RWPE2 (cell line): ENCODE measurements at regions not wholly inside any gene's neighbourhood (a gene's known extent, or its start where the extent isn't known, plus 50 kb on each side); places are given as distances from the start of the nearest gene placed in this dataset.
"Not testable (repeated sequence)": the region's sequence is repeated elsewhere in the genome, so short reads cannot be mapped to it uniquely, and the experiment has no call there.

Experiments
- ATAC-seq: fragments of 200-7000 bp; cut with Tn5 transposase; 3 replicates; pipeline ENCODE4 v1.9.1; 2021; ENCODE audit warnings: low read depth
- DNase-seq: peaks from one replicate; pipeline ENCODE4 v3.0.0-alpha.2; 2020; ENCODE audit warnings: low spot score
- H3K27ac ChIP-seq: fragments of 450-650 bp; 2 replicates; pipeline ENCODE4 v1.5.1; 2017; ENCODE audit warnings: mild to moderate bottlenecking; ENCODE audit not compliant: poor library complexity, severe bottlenecking
- H3K27me3 ChIP-seq: fragments of 250-450 bp; sonication (Bioruptor Pico); 2 replicates; pipeline ENCODE4 v1.5.1; 2021; ENCODE audit warnings: mild to moderate bottlenecking, moderate library complexity; ENCODE audit not compliant: insufficient read depth, poor library complexity, severe bottlenecking
- H3K36me3 ChIP-seq: fragments of 250-450 bp; sonication (Bioruptor Pico); 2 replicates; pipeline ENCODE4 v1.5.1; 2020; ENCODE audit warnings: low read depth, mild to moderate bottlenecking, moderate library complexity
- H3K4me1 ChIP-seq: fragments of 250-450 bp; sonication (Bioruptor Pico); 2 replicates; pipeline ENCODE4 v1.5.1; 2021; ENCODE audit warnings: mild to moderate bottlenecking, moderate library complexity; ENCODE audit not compliant: insufficient read depth, poor library complexity, severe bottlenecking
- H3K4me3 ChIP-seq: fragments of 250-450 bp; sonication (Bioruptor Pico); 2 replicates; pipeline ENCODE4 v1.5.1; 2021; ENCODE audit warnings: mild to moderate bottlenecking, moderate library complexity; ENCODE audit not compliant: severe bottlenecking
- H3K9me3 ChIP-seq: fragments of 250-450 bp; sonication (Bioruptor Pico); 2 replicates; pipeline ENCODE4 v1.5.1; 2021; ENCODE audit warnings: mild to moderate bottlenecking, moderate library complexity; ENCODE audit not compliant: severe bottlenecking
- CTCF ChIP-seq: fragments of 450-650 bp; IDR thresholded peaks from one replicate; pipeline ENCODE4 v1.5.1; 2017; ENCODE audit warnings: mild to moderate bottlenecking, moderate library complexity; ENCODE audit not compliant: poor library complexity, severe bottlenecking

GRCh38 chr14:106422066-106422465 lies 895.7 kb downstream of the TMEM121 start:
- Histone ChIP-seq H3K4me1 (no peaks in the 10 kb centered on the region), H3K36me3 (no peaks in the 10 kb centered on the region), H3K9me3 (no peaks in the 10 kb centered on the region), H3K27me3 (peaks cover 8% of the 10 kb centered on the region), H3K4me3 (no peak overlapping the region), H3K27ac (no peak overlapping the region)
- ATAC-seq: no peak
- TF ChIP-seq CTCF: no peak
- no peak for DNase-seq

- not testable (repeated sequence) for H3K27ac ChIP-seq, ATAC-seq, H3K4me1 ChIP-seq, H3K36me3 ChIP-seq, H3K9me3 ChIP-seq, DNase-seq, H3K27me3 ChIP-seq, H3K4me3 ChIP-seq
Observed at GRCh38 chr14:106425150-106425549, 898.8 kb downstream of the TMEM121 start.

GRCh38 chr14:106436310-106436905 lies 910.0 kb downstream of the TMEM121 start:
- no peaks in the 10 kb centered on the region for H3K9me3 ChIP-seq
- DNase-seq (no peak), ATAC-seq (peak; percentile 60)
- H3K4me3 ChIP-seq: no peak overlapping the region
- H3K4me1 ChIP-seq: no peaks in the 10 kb centered on the region
- peak; percentile 73 for TF ChIP-seq CTCF
- peaks cover 18% of the 10 kb centered on the region for H3K27me3 ChIP-seq
- no peak overlapping the region for H3K27ac ChIP-seq
- H3K36me3 ChIP-seq: no peaks in the 10 kb centered on the region

GRCh38 chr14:106442857-106443256 lies 916.5 kb downstream of the TMEM121 start:
- H3K27ac ChIP-seq: no peak overlapping the region
- TF ChIP-seq CTCF: peak; percentile 29
- DNase-seq: no peak

GRCh38 chr14:106455026-106455425 lies 928.6 kb downstream of the TMEM121 start:
- Histone ChIP-seq H3K36me3 (no peaks in the 10 kb centered on the region), H3K27me3 (peaks cover 17% of the 10 kb centered on the region), H3K9me3 (peaks cover 3% of the 10 kb centered on the region), H3K4me1 (no peaks in the 10 kb centered on the region), H3K27ac (no peak overlapping the region), H3K4me3 (no peak overlapping the region)
- no peak for ATAC-seq
- no peak for DNase-seq
- TF ChIP-seq CTCF: no peak

More at GRCh38 chr14:106442857-106443256, 916.5 kb downstream of the TMEM121 start:
- Histone ChIP-seq H3K4me3 (no peak overlapping the region), H3K4me1 (no peaks in the 10 kb centered on the region), H3K9me3 (no peaks in the 10 kb centered on the region), H3K27me3 (peaks cover 6% of the 10 kb centered on the region), H3K36me3 (no peaks in the 10 kb centered on the region)
- ATAC-seq: peak; percentile 55; the same call in 1 of the 3 replicates
